GM12878 (cell line): ENCODE measurements at regions not wholly inside any gene's neighbourhood (a gene's known extent, or its start where the extent isn't known, plus 50 kb on each side); places are given as distances from the start of the nearest gene placed in this dataset.

ENCODE experiments used
- ATAC-seq: fragments of 200-7000 bp; cut with Tn5 transposase; 3 replicates; pipeline ENCODE4 v1.9.1; 2020; ENCODE audit warnings: mild to moderate bottlenecking, moderate library complexity
- BruUV-seq: library from RNA; stranded (reverse); fragments of 400-500 nt; replicated peaks from 2 replicates; lab custom pipeline; 2021; lab: Mats Ljungman, UMichigan
- CTCF ChIA-PET: fragments of 300-600 bp; sonication (Branson Sonifier 250); formaldehyde crosslinking; extraction: SDS; loops from one replicate; lab custom pipeline; 2021; ENCODE audit warnings: inconsistent platforms; lab: Yijun Ruan, JAX
- POLR2A ChIA-PET: fragments of 350-600 bp; formaldehyde crosslinking; extraction: SDS; loops from one replicate; lab custom pipeline; 2021; ENCODE audit warnings: inconsistent platforms; lab: Charles Lee
- RAD21 ChIA-PET: fragments of 300-600 bp; sonication (Branson Sonifier 250); formaldehyde crosslinking; loops from one replicate; lab custom pipeline; 2023; ENCODE audit warnings: antibody characterized with exemption; ENCODE audit not compliant: unreplicated experiment; lab: Charles Lee
- SMC1A ChIA-PET: fragments of 300-600 bp; sonication (Branson Sonifier 250); formaldehyde crosslinking; loops from one replicate; lab custom pipeline; 2023; ENCODE audit not compliant: unreplicated experiment, uncharacterized antibody; lab: Charles Lee
- DNase-seq: peaks from one replicate; pipeline ENCODE4 v3.0.0-alpha.2; 2011; ENCODE audit warnings: low read depth, low spot score
- FAIRE-seq: peaks from 3 replicates; lab custom pipeline; 2011; peaks lifted over from hg19 to GRCh38; lab: Jason Lieb, UNC
- H2AFZ ChIP-seq: 2 replicates; pipeline ENCODE4 v1.6.0; 2011; ENCODE audit warnings: low read depth, low read length, control low read depth; ENCODE audit not compliant: control insufficient read depth
- H3K27ac ChIP-seq: 2 replicates; pipeline ENCODE4 v1.5.1; 2011; ENCODE audit warnings: control low read depth; ENCODE audit not compliant: control insufficient read depth, insufficient read depth
- H3K27me3 ChIP-seq, 2 experiments: replicated peaks in 1 of 2; 2 replicates each; pipeline versions ENCODE4 v1.6.0 to v1.6.1; 2011; ENCODE audit warnings: low read length in 1 of 2; ENCODE audit not compliant: control insufficient read depth in 2 of 2, insufficient read depth in 2 of 2
- H3K36me3 ChIP-seq, 2 experiments: 2 replicates each; pipeline ENCODE4 v1.5.1; 2011; ENCODE audit warnings: low read length in 1 of 2; ENCODE audit not compliant: control insufficient read depth in 2 of 2, insufficient read depth in 2 of 2
- H3K4me1 ChIP-seq: 2 replicates; pipeline ENCODE4 v1.6.1; 2011; ENCODE audit warnings: mild to moderate bottlenecking, low read length, moderate library complexity, mixed read lengths; ENCODE audit not compliant: control insufficient read depth, insufficient read depth
- H3K4me2 ChIP-seq: 2 replicates; pipeline ENCODE4 v1.6.0; 2011; ENCODE audit warnings: control low read depth; ENCODE audit not compliant: control insufficient read depth, insufficient read depth
- H3K4me3 ChIP-seq: fragments of 200-600 bp; sonication (generic); 2 replicates; pipeline ENCODE4 v1.5.1; 2016
- H3K79me2 ChIP-seq: 2 replicates; pipeline ENCODE4 v1.6.0; 2011; ENCODE audit warnings: low read length; ENCODE audit not compliant: control insufficient read depth, insufficient read depth
- H3K9ac ChIP-seq: 2 replicates; pipeline ENCODE4 v1.8.0; 2011; ENCODE audit warnings: low read length, control low read depth, mixed read lengths; ENCODE audit not compliant: control insufficient read depth, insufficient read depth
- H3K9me3 ChIP-seq: replicated peaks from 3 replicates; pipeline ENCODE4 v1.5.1; 2011; ENCODE audit warnings: mild to moderate bottlenecking, low read length; ENCODE audit not compliant: control insufficient read depth, insufficient read depth
- H4K20me1 ChIP-seq: 2 replicates; pipeline ENCODE4 v1.6.0; 2011; ENCODE audit not compliant: control insufficient read depth, insufficient read depth
- DPF2 ChIP-seq: fragments of 450-650 bp; IDR thresholded peaks from 2 replicates; pipeline ENCODE4 v1.6.1; 2017; ENCODE audit warnings: mild to moderate bottlenecking
- ESRRA ChIP-seq: IDR thresholded peaks from 2 replicates; pipeline ENCODE4 v1.6.1; 2012; ENCODE audit warnings: mild to moderate bottlenecking, low read length, improper control_type of control experiment
- GATAD2B ChIP-seq: fragments of 450-650 bp; conservative IDR thresholded peaks from 2 replicates; pipeline ENCODE4 v1.6.1; 2017; ENCODE audit warnings: low read depth, mild to moderate bottlenecking, moderate library complexity
- HDAC2 ChIP-seq: fragments of 200-600 bp; sonication (generic); IDR thresholded peaks from 2 replicates; pipeline ENCODE4 v1.6.1; 2017
- IKZF1 ChIP-seq: fragments of 450-650 bp; conservative IDR thresholded peaks from 2 replicates; pipeline ENCODE4 v1.6.1; 2017; ENCODE audit warnings: antibody characterized with exemption, mild to moderate bottlenecking
- IRF5 ChIP-seq: fragments of 450-650 bp; IDR thresholded peaks from 2 replicates; pipeline ENCODE4 v1.6.1; 2017; ENCODE audit warnings: borderline replicate concordance
- KLF5 ChIP-seq: fragments of 450-650 bp; IDR thresholded peaks from 2 replicates; pipeline ENCODE4 v1.6.1; 2014; ENCODE audit warnings: mild to moderate bottlenecking; ENCODE audit not compliant: partially characterized antibody
- NR2C1 ChIP-seq: fragments of 450-650 bp; IDR thresholded peaks from 2 replicates; pipeline ENCODE4 v1.6.1; 2017; ENCODE audit warnings: antibody characterized with exemption, mild to moderate bottlenecking, moderate library complexity
- POLR2A ChIP-seq: IDR thresholded peaks from 2 replicates; pipeline ENCODE4 v1.6.1; 2011; ENCODE audit warnings: low read depth, mild to moderate bottlenecking, low read length
- RCOR1 ChIP-seq: conservative IDR thresholded peaks from 2 replicates; pipeline ENCODE4 v1.6.1; 2012; ENCODE audit warnings: low read depth, low read length, improper control_type of control experiment
- TCF3 ChIP-seq: IDR thresholded peaks from 2 replicates; pipeline ENCODE4 v1.6.1; 2012; ENCODE audit warnings: low read depth, mild to moderate bottlenecking, low read length, borderline replicate concordance; ENCODE audit not compliant: insufficient read depth
- in situ Hi-C: fragments of 300-500 bp; cut with MboI; formaldehyde crosslinking; loops from 9 replicates; pipeline ENCODE4 v1.14.3; 2018; ENCODE audit warnings: mixed read lengths
- intact Hi-C: fragments of 100-400 bp; cut with micrococcal nuclease; formaldehyde crosslinking; loops from one replicate; pipeline ENCODE4 v1.14.2; 2022; ENCODE audit not compliant: unreplicated experiment
- TF ChIP-seq, protein P1 (sequence below): fragments of 150-350 bp; IDR thresholded peaks from 2 replicates; pipeline ENCODE4 v1.6.1; 2014; ENCODE audit warnings: mild to moderate bottlenecking, low read depth, low read length

DNA sequence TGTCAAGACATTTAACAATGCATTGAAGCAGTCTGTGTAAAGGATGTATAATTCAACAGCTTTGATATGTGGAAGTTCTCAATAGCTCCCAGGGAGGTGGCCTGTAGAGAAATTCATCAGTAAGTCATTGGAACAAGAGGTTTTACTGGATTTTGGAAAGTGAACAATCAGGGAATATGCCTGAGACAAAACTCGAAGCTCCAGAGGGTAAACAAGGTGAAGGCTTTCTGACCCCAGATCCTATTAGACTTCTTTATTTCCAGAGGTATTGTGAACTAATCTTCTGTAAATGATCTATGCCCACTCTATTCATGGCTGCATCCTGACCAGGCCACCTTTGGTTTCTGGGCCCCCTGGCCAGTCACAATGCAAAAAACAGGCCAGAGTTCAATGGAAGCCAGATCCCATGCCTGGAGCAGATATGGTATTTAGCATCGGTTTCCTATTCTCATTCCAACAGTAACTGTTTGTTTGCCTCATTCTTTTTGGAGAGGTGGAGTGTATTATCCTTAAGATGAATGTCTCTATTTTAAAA is 177.3 kb downstream of the SATB1 start (continued):
- TF ChIP-seq IRF5 (no peak), KLF5 (no peak), ESRRA (no peak)

- POLR2A ChIA-PET: interaction anchor here (0.5 to 0.7 kb wide), 2 partner anchors 615 to 640 kb away, joined by 3 to 4 read pairs; no protein-coding TSS in a partner anchor
- CTCF ChIA-PET: interaction anchor here (1.4 kb wide), 1 partner anchor 55 kb away, joined by 3 read pairs; no protein-coding TSS in a partner anchor
- FAIRE-seq (no peak), DNase-seq (no peak)
- SMC1A ChIA-PET: interaction anchor here (1.5 kb wide), 1 partner anchor 18 kb away, joined by 3 read pairs; no protein-coding TSS in a partner anchor
- no peaks in the 10 kb centered on the region for H3K9me3 ChIP-seq
- TF ChIP-seq IKZF1: no peak
- no peak for TF ChIP-seq TCF3
- no peak for TF ChIP-seq POLR2A
- TF ChIP-seq RCOR1: no peak
- TF ChIP-seq DPF2: no peak
- no peak for TF ChIP-seq HDAC2
- TF ChIP-seq, protein P1, sequence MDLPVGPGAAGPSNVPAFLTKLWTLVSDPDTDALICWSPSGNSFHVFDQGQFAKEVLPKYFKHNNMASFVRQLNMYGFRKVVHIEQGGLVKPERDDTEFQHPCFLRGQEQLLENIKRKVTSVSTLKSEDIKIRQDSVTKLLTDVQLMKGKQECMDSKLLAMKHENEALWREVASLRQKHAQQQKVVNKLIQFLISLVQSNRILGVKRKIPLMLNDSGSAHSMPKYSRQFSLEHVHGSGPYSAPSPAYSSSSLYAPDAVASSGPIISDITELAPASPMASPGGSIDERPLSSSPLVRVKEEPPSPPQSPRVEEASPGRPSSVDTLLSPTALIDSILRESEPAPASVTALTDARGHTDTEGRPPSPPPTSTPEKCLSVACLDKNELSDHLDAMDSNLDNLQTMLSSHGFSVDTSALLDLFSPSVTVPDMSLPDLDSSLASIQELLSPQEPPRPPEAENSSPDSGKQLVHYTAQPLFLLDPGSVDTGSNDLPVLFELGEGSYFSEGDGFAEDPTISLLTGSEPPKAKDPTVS: no peak
- TF ChIP-seq NR2C1: no peak
- TF ChIP-seq GATAD2B: no peak
- TF ChIP-seq, all 136 proteins: peak for 0
- Histone ChIP-seq H3K4me3 (no peak overlapping the region), H3K27me3 (no peaks in the 10 kb centered on the region), H3K4me1 (no peaks in the 10 kb centered on the region), H2AFZ (no peak overlapping the region), H4K20me1 (no peaks in the 10 kb centered on the region), H3K79me2 (no peaks in the 10 kb centered on the region), H3K9ac (no peak overlapping the region), H3K36me3 (no peaks in the 10 kb centered on the region), H3K27ac (no peak overlapping the region), H3K4me2 (no peak overlapping the region)
- in situ Hi-C loops (no loop called here), intact Hi-C loops (no loop called here)
- RAD21 ChIA-PET: no interaction called here
- BruUV-seq: no TSS peak
- no peak for ATAC-seq
Observed at GRCh38 chr3:18247139-18247695, 177.9 kb downstream of the SATB1 start.
